NT2/D1 (cell line): ENCODE measurements at regions not wholly inside any gene's neighbourhood (a gene's known extent, or its start where the extent isn't known, plus 50 kb on each side); places are given as distances from the start of the nearest gene placed in this dataset.

Source experiments
- YY1 ChIP-seq: IDR thresholded peaks from 2 replicates; pipeline ENCODE4 v1.6.1; 2011; ENCODE audit not compliant: insufficient read length, insufficient read depth
- ZNF274 ChIP-seq: IDR thresholded peaks from 2 replicates; pipeline ENCODE4 v1.6.1; 2011; ENCODE audit warnings: mild to moderate bottlenecking, low read depth, low read length

DNA sequence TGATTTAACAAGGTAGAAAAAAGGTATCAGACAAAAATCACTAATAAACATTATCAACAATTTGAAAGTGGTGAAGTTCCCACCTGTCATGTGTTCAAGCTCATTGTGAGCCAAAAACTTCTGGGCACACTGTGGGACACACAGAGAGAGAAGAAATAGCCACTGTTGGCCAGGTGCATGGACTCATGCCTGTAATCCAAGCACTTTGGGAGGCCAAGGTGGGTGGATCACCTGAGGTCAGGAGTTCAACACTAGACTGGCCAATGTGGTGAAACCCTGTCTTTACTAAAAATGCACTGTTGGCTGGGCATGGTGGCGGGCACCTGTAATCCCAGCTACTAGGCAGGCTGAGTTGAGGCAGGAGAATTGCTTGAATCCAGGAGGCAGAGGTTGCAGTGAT lies 167.4 kb downstream of the TOX3 start:
- TF ChIP-seq YY1 (no peak), ZNF274 (no peak)
